GM18867 (cell line): ENCODE measurements at regions not wholly inside any gene's neighbourhood (a gene's known extent, or its start where the extent isn't known, plus 50 kb on each side); places are given as distances from the start of the nearest gene placed in this dataset.

ENCODE experiments used
- ATAC-seq: cut with Tn5 transposase; IDR thresholded peaks from one replicate; pipeline ENCODE4 v1.9.1; 2021; ENCODE audit warnings: mild to moderate bottlenecking, moderate library complexity; ENCODE audit not compliant: unreplicated experiment

- ATAC-seq: no peak
These were observed 130.1 kb downstream of the C9orf50 start for GRCh38 chr9:129490583-129491486.

GRCh38 chr9:129489838-129490582, 130.9 kb downstream of the C9orf50 start:
- no peak for ATAC-seq

GRCh38 chr9:129487658-129488483, 133.0 kb downstream of the C9orf50 start:
- no peak for ATAC-seq

GRCh38 chr9:129486756-129487657, 133.9 kb downstream of the C9orf50 start:
- no peak for ATAC-seq

GRCh38 chr9:129485145-129485774, 135.6 kb downstream of the C9orf50 start:
- ATAC-seq: no peak

GRCh38 chr9:129484352-129485000, 136.4 kb downstream of the C9orf50 start:
- no peak for ATAC-seq

GRCh38 chr9:129483415-129484351, 137.2 kb downstream of the C9orf50 start:
- ATAC-seq: no peak

- no peak for ATAC-seq
These were observed 138.1 kb downstream of the C9orf50 start for GRCh38 chr9:129482521-129483414.

GRCh38 chr9:129481810-129482511, 138.9 kb downstream of the C9orf50 start:
- ATAC-seq: no peak

- no peak for ATAC-seq
These were observed 139.5 kb downstream of the C9orf50 start for GRCh38 chr9:129481424-129481809.

- no peak for ATAC-seq
These were observed 140.2 kb downstream of the C9orf50 start for GRCh38 chr9:129480745-129481144.

- no peak for ATAC-seq
These were observed 140.7 kb downstream of the C9orf50 start for GRCh38 chr9:129480227-129480626.

GRCh38 chr9:129479631-129480011, 141.3 kb downstream of the C9orf50 start:
- ATAC-seq: no peak

- no peak for ATAC-seq
These were observed 141.8 kb downstream of the C9orf50 start for GRCh38 chr9:129478961-129479630.

- no peak for ATAC-seq
These were observed 142.4 kb downstream of the C9orf50 start for GRCh38 chr9:129478461-129478860.
